ENCODE measurements at regions not wholly inside any gene's neighbourhood (a gene's known extent, or its start where the extent isn't known, plus 50 kb on each side); places are given as distances from the start of the nearest gene placed in this dataset.
"Not testable (repeated sequence)": the region's sequence is repeated elsewhere in the genome, so short reads cannot be mapped to it uniquely, and the experiment has no call there.

- TF ChIP-seq CTCF (IDR thresholded peaks at IDR 0.05; ENCODE audit: insufficient read depth, low read depth, low read length, missing control alignments): no peak
- peak; percentile 68 for DNase-seq (ENCODE audit: low read depth)
- H3K4me3 ChIP-seq (ENCODE audit: low read depth, low read length): no peak overlapping the region
These were observed 450.7 kb downstream of the PTPRC start for GRCh38 chr1:199089393-199090122.

- H3K4me3 ChIP-seq (ENCODE audit: low read depth, low read length); DNase-seq (ENCODE audit: low read depth): not testable (repeated sequence)
These were observed 456.8 kb downstream of the PTPRC start for GRCh38 chr1:199095628-199096027.

GRCh38 chr1:199096591-199096990 is 457.8 kb downstream of the PTPRC start:
- no peak for TF ChIP-seq CTCF (IDR thresholded peaks at IDR 0.05; ENCODE audit: insufficient read depth, low read depth, low read length, missing control alignments)
- DNase-seq (ENCODE audit: low read depth): no peak
- H3K4me3 ChIP-seq (ENCODE audit: low read depth, low read length): no peak overlapping the region

GRCh38 chr1:199098468-199098867 is 459.6 kb downstream of the PTPRC start:
- H3K4me3 ChIP-seq (ENCODE audit: low read depth, low read length): no peak overlapping the region
- TF ChIP-seq CTCF (IDR thresholded peaks at IDR 0.05; ENCODE audit: insufficient read depth, low read depth, low read length, missing control alignments): no peak
- DNase-seq (ENCODE audit: low read depth): no peak

- DNase-seq (ENCODE audit: low read depth): no peak
- no peak overlapping the region for H3K4me3 ChIP-seq (ENCODE audit: low read depth, low read length)
- TF ChIP-seq CTCF (IDR thresholded peaks at IDR 0.05; ENCODE audit: insufficient read depth, low read depth, low read length, missing control alignments): no peak
These were observed 462.3 kb downstream of the PTPRC start for GRCh38 chr1:199101139-199101538.

- no peak for TF ChIP-seq CTCF (IDR thresholded peaks at IDR 0.05; ENCODE audit: insufficient read depth, low read depth, low read length, missing control alignments)
- no peak overlapping the region for H3K4me3 ChIP-seq (ENCODE audit: low read depth, low read length)
- no peak for DNase-seq (ENCODE audit: low read depth)
These were observed 462.8 kb downstream of the PTPRC start for GRCh38 chr1:199101635-199102034.

GRCh38 chr1:199102239-199102638 is 463.4 kb downstream of the PTPRC start:
- H3K4me3 ChIP-seq (ENCODE audit: low read depth, low read length): no peak overlapping the region
- TF ChIP-seq CTCF (IDR thresholded peaks at IDR 0.05; ENCODE audit: insufficient read depth, low read depth, low read length, missing control alignments): no peak
- DNase-seq (ENCODE audit: low read depth): peak; percentile 59

Data from GM12865 (cell line).